ENCODE measurements at regions not wholly inside any gene's neighbourhood (a gene's known extent, or its start where the extent isn't known, plus 50 kb on each side); places are given as distances from the start of the nearest gene placed in this dataset.

- TF ChIP-seq, protein P1, sequence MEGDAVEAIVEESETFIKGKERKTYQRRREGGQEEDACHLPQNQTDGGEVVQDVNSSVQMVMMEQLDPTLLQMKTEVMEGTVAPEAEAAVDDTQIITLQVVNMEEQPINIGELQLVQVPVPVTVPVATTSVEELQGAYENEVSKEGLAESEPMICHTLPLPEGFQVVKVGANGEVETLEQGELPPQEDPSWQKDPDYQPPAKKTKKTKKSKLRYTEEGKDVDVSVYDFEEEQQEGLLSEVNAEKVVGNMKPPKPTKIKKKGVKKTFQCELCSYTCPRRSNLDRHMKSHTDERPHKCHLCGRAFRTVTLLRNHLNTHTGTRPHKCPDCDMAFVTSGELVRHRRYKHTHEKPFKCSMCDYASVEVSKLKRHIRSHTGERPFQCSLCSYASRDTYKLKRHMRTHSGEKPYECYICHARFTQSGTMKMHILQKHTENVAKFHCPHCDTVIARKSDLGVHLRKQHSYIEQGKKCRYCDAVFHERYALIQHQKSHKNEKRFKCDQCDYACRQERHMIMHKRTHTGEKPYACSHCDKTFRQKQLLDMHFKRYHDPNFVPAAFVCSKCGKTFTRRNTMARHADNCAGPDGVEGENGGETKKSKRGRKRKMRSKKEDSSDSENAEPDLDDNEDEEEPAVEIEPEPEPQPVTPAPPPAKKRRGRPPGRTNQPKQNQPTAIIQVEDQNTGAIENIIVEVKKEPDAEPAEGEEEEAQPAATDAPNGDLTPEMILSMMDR (IDR thresholded peaks at IDR 0.05) = no peak
- no peak for TF ChIP-seq POLR2A (IDR thresholded peaks at IDR 0.05)
Observed at GRCh38 chr9:84123648-84124406, 143.2 kb downstream of the RMI1 start.

Measured in lower leg skin (tissue), 3 donors.